GM19468 (cell line): ENCODE measurements at regions not wholly inside any gene's neighbourhood (a gene's known extent, or its start where the extent isn't known, plus 50 kb on each side); places are given as distances from the start of the nearest gene placed in this dataset.

Experiments used
- ATAC-seq: cut with Tn5 transposase; IDR thresholded peaks from one replicate; pipeline ENCODE4 v1.9.1; 2021; ENCODE audit warnings: mild to moderate bottlenecking, moderate library complexity, moderate number of reproducible peaks; ENCODE audit not compliant: unreplicated experiment; ENCODE audit errors: extremely low read depth

DNA sequence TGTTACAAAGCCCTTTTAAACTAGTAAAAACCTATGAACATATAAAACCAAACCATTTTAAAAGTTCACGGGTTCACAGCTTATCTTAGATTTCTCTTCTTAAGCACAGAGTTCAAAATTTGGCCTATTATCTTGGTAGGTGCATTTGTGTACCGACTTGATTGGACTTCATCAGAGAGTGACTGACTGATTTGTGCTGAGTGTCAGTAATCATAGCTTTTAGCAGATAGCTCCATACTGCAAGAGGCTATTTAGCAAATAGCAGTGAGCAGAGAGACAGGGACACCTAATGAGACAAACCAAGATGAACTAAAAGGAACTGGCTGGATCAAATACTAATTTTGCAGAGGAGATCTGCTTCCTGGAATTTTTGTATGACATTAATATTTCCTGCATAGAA lies 274.5 kb downstream of the PRR16 start:
- ATAC-seq = no peak

DNA sequence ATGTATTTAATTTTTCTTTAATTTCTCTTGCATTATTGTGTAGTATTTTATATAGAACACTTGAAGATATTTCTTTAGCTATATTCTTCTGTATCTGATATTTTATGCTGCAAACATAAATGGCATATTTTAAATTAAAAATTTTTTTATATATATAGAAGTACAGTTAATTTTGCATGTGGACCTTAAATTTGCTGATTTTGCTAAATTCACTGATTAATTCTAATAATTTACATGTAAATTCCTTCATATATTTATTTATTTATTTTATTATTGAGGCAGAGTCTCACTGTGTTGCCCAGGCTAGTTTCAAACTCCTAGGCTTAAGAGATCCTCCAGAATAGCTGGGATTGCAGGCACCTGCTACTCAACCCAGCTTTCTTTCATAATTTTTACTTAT lies 276.9 kb downstream of the PRR16 start:
- no peak for ATAC-seq

DNA sequence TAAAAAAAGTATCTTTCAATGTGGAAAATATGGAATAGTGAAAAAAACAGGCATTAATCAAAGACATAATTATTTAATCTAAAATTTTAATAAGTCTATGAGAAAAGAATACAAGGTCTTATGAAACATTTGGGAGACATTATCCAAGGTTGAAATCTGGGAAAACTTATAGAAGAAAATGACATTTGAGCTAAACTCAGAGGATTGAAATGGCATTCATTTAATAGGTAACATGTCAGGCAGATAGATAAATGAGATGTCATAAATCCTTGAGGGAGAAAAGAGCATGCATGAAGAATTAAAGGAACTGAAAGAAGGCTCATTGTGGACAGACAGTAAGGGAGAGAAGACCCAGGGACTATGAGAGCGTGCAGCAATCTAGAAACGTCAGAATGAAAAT lies 284.4 kb downstream of the PRR16 start:
- ATAC-seq = no peak

DNA sequence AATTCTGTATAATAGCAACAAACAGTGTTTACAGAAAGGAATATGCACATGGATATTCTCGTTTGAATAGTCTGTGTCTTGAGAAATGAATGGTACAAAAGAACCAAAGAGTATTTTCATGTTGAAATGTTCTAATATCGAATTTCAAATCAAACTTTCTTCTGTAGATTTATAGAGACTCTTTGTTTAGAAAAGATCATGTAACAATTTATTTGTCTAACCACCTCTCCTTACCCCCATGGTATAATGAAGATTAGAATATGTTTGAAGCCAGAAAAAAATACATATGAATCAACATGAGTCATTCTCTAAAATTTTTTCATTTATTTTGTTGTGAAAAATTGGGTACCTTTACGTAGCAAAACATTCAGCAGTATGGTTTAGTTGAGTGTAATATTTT lies 285.6 kb downstream of the PRR16 start:
- no peak for ATAC-seq

DNA sequence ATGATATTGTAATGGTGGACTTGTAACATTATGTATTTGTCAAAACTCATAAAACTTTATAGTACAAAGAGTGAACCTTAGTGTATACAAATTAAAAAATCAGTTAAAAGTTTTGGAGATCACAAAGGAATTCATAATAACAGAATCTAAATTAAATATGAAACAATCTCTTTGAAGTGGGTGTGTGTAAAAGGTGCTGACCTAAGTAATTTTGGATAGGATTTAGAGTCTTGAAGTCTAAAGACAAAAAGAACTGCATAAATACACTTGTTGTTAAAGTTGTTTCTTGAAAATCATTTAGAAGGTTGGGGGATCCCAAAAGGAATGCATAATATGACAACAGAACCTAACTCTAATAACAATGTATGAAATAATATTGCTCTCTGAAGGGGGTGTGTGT lies 295.5 kb downstream of the PRR16 start:
- no peak for ATAC-seq

DNA sequence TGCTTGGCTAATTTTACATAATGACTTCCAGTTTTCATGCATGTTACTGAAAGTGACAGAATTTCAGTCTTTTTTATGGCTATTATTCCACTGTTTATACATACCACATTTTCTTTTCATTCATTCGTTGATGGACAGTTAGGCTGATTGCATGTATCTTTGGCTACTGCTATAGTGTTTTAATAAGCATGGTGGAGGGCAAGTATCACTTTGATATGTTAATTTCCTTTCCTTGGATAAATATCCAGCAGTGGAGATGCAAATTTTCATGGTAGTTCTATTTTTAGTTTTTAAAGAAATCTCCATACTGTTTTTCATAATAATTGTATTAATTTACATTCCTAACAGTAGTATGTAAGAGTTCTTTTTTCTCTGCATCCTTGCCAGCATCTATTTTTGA lies 297.9 kb downstream of the PRR16 start:
- no peak for ATAC-seq

DNA sequence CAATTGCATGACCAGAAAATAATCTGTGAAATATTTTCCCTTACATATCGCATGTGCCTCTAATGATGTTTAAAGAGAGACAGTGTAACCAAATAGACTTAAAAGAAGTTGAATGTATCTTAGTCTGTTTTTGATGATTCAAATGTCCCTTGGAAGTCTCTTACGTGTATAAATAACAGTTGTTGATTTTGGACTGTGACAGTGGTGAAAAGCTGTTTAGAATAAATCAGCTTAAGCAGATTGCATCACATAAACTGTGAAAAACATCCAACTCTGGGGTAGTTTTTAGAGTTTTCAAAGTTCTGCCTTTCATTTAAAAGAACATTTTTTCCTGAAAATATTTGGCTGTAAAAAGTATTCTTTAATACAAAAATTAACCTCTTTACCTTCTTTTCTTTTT lies 301.1 kb downstream of the PRR16 start:
- ATAC-seq = no peak

DNA sequence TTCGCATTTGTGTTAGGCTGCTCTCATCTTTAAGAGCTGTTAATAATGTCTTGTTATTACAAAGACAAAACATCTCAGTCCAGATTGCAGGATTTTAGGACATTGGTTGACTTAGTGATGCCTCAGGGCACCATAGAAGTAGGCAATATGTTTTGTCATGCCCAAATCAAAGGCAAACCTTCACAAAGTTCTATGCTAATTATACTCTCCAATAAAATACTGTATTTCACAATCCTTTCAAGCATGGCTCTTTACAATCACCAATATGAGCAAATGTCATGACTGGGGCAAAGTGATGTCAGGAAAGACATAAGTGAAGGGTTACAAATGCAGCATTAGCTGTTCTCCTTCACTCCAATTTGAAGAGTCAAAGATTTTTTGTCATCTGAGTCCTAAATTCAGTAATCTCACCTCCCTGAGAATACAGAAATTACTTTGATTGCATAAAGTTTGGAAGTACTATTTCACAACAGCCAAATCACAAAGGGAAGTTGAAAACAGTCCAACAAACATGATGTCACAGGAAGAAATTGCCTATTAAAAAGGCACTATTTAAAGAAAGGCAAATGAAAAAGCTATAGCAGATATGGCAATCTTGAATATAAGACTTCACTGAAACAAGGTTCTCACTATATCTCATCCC lies 303.2 kb downstream of the PRR16 start:
- no peak for ATAC-seq

DNA sequence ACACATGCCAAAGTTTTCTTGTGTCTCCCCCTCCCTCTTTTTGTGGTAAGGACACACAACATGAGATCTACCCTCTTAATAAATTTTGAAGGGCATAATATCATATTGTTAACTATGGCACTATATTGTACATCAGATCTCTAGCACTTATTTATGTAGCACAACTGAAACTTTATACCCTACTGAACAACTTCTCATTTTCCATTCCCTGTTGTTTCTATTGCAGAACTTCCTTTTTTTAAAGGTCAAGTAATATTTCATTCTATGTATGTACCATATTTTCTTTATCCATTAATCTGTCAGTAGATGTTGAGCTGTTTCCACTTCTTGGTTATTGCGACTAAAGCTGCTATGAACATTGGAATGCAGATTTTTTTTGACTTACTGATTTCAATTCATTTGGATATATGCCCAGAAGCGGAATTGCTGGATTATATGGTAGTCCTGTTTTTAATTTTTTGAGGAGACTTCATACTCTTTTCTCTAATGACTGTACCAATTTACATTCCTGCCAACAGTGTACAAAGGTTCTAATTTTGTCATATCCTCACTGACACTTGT lies 305.3 kb downstream of the PRR16 start:
- no peak for ATAC-seq

DNA sequence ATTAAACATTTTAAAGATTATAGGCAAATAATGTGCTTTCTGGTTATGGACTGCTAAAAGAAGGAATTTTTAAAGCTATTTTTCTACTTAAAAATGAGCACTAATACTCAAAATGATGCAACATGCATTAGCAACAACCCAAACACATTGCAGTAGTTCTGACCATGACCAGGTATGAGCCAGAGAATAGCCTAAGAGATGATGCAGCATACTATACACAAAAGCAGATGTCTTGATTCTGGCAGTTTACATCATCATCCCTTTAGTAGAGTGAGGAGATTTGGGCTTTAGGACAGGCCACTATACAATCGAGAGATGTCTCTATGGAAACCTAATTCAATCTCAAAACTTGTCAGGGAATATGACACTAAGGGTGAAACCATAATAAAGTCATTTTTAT lies 307.1 kb downstream of the PRR16 start:
- ATAC-seq = no peak

DNA sequence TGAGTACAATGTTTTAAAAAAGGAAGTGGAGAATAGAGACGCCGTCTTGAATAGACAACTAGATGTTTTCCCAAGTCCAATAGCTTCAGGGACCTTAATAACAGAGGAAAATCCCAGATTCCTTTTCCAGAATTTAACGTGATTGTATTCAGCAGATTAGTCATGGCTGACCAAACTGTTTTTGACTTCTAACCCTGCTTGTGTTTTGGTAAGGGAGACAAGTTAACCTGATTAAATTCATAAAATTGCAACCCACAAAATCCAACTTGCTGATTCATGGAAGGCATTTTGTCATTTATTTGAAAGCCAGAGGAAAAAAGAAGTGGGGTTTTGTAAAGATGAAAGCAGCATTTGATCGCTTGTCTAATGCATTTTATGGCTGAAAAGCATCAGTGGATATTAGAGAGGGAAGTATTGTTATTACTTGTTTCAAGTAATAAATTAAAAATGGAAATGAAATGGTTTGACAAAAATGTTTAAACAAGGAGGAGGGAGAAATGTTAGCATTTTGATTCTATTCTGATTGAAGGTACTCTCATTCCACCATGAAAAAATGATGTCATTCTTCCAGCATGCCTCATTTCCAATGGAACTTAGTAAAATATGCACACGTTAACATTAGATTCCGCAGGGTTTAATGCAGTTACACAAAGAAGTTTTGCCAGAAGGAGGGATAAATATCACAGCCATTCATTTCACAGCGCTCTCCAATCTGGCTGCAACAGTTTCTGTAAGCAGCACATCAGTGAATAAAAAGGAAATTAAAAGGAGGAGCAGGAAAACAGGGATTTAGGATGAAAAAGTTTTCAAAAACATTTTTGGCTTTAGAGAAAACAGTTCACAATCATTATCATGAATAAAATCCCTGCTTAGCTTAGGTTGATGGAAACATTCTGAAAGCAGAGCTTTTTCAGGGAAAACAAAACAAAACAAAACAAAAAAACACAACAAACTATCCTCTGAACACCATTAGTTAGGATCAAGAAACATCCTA lies 314.7 kb downstream of the PRR16 start:
- ATAC-seq = no peak

DNA sequence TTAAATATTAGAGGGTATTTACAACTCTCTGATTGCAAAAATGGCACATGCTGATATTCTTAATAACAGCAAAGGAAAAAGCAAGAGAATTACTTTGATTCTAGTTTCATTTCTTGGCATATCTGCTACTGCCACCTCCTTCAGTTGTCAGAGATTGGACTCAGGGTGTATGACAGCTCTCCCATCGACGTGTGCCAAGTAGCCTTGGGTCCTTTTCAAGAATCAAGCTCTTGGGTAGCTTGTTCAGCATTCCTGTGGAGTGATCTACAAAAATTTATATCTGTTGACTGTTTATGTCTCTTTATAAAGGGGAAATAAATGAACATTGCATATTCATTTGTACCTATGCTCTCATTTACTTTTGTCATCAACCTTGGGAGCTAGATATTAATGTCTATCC lies 315.6 kb downstream of the PRR16 start:
- ATAC-seq = no peak

DNA sequence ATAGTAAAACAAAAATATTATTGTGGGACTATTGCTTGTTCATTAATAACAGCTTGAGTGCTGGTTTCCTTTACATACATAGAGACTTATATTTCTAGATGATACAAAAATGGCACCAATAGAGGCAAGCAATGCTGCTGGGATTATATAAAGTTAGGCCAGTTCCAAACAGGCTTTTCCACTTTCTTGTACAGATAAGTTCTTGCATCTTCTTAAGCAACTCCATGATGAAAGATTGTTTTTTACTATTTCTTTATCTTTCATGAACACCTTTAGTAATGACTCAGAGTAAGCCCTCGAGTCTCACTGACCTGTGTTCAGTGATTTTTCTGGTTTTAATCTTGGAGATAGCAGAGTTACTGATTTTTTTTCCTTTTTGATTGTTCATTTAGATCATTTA lies 324.4 kb downstream of the PRR16 start:
- no peak for ATAC-seq

DNA sequence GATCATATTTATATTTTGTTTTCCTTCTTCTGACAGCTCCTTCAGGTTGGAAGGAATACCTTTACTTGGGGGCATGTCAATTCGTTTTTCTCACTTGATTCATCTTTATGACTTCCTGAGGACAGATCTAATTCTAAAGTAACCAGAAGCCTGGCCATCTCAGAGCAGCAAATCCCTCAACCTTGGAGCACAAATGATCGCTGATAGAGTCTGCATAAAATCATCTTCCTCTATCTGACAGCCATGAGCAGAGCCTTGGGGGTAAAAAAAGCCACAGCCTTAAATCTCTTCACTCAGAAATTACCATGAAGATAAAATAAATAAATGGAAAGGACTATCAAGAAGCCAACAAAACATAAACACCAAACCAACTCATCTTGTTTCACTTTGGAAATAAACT lies 325.8 kb downstream of the PRR16 start:
- ATAC-seq = no peak

DNA sequence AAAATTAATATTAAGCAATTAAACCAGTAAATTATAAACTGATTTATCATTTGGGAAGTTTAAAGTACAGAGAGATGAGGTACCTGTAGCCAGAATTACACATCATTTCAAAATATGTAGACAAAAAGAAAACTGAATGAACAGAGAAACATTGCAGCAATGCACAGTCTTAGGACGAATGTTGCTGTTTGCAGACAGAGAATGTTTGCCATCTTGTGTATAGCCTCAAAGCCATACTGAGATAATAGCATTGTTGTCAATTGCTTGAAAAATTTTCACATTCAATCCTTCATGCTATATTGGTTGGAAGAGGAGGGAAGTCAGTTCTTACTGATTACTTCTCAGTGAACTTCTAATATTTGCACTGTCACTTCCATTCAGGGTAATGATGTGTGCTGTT lies 326.2 kb downstream of the PRR16 start:
- no peak for ATAC-seq

DNA sequence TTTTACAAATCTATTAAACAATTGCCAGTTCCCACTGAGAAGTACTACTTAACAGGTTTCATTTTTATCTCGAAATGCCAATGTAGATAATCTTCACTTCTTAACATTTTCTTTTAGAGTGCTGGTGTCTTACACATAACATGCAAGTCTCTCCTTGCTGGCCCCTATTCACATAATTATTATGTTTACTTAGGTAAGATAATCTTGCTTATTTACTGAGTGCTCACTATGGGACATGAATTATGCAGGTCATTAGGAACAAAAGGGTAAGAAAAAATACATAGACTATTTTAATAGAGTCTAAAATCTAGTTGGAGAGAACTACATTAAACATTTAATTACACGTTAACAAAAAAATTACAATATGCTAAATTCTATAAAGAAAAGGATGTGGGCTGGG lies 328.4 kb downstream of the PRR16 start:
- ATAC-seq = no peak

DNA sequence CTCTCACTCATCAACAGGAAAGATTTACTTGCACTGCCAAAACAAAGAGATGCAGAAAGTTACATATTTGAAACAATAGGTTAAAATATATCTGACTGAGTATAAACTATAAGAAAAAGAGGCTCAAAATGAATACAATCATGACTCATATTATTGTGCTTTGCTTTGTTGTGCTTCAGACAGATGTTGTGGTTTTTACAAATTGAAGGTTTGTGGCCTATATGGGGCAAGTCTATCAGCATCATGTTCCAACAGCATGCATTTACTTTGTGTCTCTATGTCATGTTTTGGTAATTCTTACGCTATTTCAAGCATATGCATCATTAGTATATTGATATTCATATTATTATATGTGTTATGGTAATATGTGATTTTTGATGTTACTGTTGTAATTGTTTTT lies 330.0 kb downstream of the PRR16 start:
- ATAC-seq = no peak

DNA sequence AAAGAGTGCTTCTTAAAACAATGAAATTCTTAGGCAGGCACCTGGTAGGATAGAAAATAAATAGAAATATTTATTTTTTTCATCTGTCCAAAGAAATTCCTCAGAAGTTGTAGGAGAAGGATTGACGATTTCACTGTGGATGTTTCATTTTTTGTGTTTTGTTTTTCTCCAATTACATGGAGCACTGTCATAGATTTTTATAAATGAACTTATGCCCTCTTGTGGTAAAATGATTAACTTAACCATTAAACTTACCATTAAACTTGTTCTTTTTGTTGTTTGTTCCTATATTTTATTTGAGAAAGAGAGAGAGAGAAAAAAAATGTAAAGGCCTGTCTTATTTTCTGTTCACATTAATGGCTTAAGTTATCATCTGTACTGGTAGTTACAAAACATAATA lies 339.2 kb downstream of the PRR16 start:
- ATAC-seq = no peak

DNA sequence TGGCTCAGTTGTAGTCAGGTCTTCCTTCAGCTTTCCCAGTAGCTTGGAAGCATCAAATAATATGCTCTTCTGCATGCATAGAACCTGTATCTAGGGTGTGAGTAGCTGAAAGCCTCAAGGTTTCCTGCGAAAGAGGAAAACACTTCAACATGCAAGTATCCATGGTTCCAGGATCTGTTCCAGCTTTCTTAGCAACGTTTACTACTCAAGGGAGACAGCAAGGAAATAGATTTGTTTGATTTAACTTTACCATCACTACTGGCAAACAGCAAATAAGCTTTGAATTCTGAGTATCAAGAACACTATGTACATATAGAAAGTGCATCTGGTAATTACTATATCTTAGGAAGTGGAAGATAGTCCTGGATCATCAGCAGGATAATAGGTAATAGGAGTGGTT lies 341.0 kb downstream of the PRR16 start:
- no peak for ATAC-seq

DNA sequence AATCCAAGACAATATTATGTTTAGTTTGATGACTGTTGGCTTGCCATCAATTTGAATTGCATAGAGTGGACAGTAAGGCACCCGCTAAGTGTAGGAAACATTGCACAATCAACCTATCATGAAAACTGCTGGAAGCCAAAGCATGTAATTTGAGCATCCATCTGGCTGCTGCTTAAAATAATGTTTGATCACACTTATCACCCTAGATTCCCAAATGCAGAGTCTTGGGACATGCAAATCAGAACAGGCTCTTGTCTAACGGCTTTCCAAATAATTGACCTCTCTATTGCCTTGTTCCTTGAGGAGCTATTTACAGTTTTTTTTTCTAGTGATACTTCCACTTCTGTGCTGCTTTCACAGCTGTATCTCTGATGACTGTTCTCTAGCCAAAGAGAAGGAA lies 342.1 kb downstream of the PRR16 start:
- ATAC-seq = no peak

DNA sequence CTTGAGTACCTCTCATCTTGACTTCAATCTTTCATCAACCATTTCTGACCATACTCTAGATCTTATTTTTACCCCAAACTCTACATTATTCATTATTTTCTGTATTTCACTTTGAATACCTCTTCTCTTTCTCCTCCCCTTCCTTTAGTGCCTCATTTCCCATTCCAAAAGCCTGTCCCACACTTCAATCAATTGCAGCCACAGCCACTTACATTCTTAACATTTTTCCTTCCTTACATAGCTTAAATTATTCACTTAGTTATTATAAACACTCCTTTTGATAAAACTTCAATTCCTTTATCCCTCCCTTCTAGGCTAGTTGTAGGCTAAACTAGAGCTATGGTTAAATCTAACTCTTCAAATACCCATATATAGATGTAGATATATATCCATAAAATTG lies 344.0 kb downstream of the PRR16 start:
- no peak for ATAC-seq
